ENCODE measurements at regions not wholly inside any gene's neighbourhood (a gene's known extent, or its start where the extent isn't known, plus 50 kb on each side); places are given as distances from the start of the nearest gene placed in this dataset.
"Not testable (repeated sequence)": the region's sequence is repeated elsewhere in the genome, so short reads cannot be mapped to it uniquely, and the experiment has no call there.

DNA sequence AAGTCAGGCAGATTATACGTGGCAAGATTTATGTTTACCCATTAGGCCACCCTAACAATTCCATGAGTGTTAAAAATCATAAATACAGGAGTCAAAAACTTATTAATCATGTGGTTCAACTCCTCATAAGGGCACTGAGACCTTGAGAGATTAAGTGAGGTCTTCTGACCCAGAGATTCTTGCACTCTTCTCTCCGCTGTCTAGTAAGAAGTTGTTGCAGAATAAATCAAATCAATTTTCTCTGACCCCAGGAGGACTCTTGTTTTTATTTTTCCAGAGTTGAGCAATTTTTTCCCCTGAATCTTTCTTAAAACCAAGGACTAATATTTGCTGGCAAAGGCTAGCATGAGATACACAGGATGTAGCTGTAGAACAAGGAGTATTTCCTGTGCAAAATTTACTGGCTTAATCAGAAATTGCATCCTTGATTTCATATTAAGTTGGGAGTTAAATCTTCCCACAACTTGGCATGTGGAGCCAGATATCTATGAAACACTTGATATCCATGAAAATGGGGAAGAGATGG is 90.9 kb upstream of the PTHLH start:
- DNase-seq: no peak

DNA sequence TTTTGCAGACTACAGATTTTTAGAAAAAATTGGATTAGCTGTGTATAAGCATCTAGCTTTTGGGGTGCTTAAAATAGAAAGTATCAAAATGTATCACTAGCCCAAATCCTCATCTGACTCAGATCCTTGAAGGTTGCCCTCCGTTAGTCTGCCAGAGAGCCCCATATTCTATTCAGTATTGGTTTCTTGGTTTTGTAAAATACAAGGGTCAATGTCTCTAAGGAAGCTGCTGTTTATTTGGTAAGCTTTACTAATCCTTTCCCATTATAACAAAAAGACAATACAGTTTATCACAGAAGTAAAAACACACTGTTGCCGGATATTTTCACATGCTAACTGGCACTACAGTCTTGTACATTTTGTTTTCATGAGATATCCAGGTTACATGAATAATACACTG is 92.8 kb upstream of the PTHLH start:
- DNase-seq: peak; percentile 61

DNA sequence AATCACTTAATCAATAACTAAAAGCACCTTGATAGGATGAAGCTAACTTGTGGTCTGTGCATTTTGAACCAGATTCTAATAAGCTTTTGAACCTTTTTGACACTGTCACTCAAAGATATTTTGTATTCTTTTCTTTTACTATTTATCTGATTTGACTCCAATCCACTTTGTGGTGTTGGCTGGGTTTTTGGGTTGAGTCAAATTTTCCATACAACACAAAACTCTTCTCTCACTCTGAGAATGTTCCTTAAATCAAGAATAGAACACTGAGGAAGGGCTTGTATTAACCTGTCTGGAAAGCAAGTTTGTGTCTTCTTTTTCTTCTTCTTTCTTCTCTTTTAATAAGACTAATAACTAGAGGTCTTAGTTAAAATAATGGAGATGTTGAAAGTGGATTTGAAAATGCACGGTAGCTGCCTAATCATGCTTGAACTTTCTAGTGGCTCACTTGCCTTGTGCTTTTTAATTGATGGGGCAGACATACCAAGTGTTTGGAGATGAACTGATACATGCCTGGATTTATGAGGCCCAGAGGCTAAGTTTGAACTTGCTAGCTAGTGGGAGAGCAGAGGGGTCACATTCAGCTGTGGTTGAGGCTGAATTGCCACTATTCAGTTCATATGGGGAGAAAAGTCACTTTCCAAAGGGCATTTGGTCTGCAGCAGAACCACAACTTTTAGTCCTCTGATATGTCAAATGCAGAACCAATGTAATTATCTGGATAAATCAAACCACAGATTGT is 93.5 kb upstream of the PTHLH start:
- peak; percentile 63 for DNase-seq

DNA sequence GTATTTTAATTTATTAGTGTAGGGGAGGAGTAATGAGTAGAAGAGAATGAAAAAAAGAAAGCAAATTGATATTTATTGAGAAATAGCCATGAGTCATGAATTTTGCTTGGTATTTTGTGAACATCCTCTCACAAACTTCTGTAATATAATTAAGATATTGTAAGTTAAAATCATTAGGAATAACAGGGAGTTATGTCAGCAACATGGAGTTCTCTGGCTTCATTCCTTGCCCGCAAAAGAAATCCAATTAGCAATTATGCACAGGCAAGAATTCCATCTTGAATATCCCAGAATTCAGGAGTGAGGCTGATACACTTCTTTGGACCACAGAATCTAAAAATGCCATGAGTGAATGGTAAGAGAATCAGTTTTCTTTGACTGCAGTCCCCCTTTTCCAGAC is 94.3 kb upstream of the PTHLH start:
- no peak for DNase-seq

DNA sequence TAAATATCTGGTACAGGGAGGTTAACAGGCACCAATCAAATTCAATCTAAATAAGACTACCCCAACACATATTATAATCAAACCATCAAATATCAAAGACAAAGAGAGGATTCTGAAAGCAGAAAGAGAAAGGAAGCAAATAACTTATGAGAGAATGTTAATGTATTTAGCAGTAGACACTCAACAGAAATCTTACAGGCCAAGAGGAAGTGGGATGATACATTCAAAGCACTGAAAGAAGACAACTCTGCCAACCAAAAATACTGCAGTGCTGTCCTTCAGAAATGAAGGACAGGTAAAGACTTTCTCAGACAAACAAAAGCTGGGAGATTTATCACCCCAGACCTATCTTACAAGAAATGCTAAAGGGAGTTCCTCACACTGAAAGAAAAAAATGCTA is 95.9 kb upstream of the PTHLH start:
- DNase-seq: no peak

DNA sequence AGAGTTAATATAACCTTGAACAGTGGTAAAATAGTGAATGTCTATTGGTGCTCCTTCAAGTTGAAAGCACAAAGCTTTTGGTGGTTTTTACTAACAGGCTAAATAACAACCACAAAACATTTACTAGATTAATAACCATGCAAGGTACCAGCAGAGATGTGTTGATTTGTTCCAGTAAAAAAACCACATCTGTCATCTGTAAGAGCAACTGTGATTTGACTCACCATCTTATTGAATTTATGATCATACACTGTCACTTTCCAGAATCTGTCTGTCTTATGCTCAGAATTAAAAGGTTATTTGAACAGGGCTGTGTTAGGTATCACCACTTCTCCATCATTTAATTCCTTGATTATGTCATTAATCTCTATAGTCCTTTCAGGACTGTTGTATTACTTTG is 107.0 kb upstream of the PTHLH start:
- DNase-seq: peak; percentile 28

DNA sequence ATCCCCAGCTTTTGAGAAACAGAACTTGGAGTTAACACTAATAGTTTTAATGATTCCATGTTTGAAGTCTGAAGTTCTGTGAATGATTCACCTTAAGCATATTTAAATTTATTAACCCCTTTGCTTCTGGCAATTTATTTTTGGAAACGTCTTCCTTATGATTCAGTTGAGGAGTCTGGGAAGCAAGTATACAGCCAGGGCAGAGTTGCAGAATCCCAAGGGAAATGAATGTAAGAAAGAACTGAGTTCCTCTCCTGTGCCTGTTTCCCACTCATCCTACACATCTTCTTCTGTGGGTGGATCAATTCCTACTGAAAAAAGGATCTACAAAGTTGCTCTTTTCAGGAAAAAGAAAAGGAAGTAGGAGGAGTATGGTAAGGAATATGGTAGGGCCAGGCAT is 108.2 kb upstream of the CCDC91 start:
- no peak for DNase-seq

DNA sequence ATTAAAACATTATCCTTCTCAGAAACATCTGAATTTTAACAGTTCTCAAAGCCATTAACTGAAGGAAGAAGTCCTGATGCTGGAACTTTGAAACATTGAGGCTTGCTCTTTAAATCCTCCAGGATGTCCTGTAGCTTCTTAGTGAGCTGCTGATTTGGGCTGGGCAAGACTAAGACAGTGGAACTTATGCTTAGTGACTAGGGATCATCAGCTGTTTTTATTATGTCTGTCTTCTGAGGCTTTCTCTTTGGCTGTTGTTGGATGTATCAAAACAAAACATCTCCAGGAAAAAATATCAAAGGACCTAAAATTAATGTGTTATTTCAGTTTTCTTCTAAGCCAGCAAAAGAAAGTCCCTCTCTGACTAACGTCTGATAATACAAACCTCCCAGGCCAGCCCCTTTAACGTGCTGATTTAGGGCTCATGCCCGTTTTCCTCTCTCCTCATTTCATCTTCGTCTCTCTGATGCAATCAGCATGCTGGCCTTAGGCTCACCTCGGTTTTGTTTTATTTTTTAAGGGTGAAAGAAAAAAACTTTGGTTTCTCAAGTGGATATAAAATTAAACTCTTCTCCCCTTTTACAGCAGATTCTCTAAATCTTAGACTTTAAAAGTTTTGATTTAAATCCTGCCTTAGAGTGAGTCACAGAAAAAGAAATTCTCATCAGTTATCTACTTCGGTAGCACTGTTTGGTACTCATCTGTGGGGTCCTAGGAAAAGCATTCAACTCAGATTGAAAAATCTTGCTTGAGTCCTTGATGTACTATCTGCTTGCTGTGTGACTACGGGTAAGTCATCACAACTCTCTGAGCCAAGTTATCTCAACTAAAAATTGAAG is 106.2 kb upstream of the CCDC91 start:
- DNase-seq: no peak

DNA sequence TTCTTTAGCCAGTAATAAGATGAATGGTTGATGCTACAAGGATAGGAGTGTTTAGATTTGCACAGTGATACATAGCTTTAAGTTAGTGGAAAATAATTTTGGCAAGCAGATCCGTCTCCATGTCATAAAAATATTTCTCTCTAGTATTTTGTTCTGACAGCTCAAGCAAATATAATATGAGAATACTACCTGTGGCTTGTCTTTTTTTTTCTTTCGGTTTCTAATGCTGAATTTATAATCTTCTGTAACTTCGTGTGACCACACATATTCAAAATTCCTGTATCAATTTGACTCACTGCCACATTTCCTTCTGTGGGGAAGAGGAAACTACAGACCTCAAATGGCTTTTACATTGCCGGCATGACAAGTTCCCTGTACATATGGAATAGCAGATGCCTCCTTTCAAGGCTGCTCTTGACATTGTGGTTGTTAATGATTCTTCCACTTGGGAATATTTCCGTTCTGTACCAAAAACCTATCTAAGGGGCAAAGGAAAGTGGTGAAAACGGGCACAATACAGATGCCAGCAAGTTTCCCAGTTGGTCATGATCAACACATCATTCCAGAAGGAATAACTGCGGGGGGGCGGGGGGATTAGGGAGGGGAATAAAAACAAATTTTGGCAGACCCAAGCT is 103.6 kb upstream of the CCDC91 start:
- peak; percentile 13 for DNase-seq

DNA sequence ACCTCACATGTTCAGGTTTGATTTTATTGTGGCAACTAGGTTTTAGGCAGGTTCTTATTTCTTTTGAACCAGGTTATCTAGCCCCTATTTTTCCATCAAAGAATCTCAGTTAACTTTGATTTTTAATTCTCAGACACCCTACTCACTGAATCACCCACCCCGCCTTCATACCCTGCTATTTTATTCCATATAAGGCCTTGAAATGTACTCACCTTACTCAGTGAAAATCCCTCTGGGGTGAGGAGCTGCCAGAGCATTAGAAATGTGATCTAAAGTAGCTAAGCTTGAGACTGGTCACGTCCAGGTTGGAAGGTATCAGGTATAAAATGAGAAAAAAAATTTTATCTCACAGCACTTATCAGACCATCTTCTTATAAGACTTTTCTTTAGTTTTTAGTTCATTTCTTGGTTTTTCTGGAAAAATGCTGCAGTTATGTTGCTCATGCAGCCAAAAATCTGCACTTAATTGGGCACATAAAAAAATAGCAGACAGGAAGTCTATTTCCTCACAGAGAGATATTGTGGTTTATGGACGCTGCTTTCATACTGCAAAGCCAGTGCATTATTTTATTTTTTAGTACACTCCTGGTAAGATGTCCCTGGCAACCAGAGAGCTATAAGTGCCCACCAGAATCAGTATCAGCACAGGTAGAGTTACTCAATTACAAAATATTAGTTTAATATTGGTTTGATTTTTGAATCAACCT is 101.5 kb upstream of the CCDC91 start:
- no peak for DNase-seq

DNA sequence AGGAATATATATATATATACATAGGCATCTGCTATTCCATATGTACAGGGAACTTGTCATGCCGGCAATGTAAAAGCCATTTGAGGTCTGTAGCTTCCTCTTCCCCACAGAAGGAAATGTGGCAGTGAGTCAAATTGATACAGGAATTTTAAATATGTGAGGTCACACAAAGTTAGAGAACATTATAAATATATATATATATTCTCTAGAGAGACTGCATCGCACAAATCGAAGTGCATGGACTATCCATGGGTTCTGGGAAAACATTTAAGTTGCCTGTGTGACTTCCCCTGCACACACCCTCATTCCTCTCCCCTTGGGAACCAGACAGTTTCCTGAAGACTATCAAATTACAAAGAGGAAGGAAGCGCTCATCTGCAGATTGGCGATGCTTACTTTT is 100.9 kb upstream of the CCDC91 start:
- no peak for DNase-seq

DNA sequence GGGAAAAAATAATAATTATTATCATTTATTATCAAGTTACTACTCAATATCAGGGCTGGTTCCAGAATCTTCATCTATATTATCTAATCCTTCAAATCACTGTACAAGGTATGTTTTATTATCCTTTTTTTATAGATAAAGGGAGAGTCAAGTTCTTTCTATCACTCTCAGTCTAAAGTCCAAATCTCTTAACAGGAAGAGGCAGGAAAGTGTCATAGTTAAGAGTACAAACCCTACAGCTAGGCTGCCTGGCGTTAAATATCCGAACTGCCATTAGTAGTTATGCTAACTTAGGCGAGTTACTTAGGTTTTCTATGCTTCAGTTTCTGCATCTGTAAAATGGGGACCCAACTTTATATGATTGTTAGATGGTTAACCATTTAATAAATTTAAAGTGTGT is 99.4 kb upstream of the CCDC91 start:
- DNase-seq: no peak

DNA sequence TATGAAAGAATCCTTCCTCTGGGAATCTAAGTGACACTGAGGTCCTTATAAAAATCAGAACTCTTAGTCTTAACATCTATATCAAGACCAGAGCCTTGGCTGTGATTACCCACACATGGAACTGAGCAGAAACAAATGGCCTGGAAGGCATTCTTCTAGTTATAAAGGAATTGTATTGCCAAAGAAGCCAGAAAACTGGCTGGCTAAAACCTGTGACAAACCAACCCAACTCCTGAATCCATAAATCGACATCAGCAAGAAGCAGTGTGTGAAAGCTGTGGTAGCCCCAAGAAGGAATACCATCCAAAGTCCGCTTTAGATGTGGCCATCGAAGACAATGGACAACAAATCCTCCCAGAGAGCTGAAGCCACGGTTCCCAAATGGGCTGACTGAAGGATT is 97.9 kb upstream of the CCDC91 start:
- DNase-seq: no peak

DNA sequence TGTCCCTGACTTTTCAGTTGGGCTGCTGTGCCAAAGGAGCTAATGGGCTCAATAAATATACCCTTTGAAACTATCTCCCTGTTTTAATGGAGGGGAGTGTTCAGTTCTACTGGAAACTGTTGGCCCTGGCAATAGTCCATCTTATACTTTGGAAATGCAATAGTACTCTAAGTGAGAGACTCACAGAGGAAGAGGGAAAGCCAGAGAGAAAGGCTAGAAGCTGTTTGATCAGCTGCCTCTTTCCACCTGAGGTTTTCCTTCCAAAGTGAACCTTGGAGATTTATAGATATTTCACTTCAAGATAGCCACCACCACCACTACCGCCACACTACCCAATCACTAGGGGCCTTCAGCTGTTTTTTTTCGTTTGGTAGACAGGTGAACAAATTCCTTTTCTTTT is 93.6 kb upstream of the CCDC91 start:
- DNase-seq: no peak

DNA sequence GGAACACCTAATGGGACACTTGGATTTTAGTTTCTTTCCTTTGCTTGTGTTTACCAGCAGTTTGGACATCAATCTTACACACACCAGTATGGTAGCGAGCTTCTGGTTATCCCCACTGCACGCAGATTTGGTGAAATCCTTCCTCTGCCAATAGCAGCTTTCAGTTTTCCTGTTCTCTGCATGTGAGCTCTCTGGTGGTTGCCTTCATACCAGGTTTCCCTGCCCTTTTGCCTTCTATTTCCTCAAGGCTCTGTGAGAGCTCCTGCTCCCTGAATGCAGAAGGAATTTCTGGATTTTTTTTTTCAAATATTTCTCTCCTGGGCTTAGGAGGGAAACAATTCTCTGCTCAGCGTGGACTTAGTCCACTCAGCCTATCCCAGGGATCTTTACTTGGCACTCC is 93.0 kb upstream of the CCDC91 start:
- DNase-seq: no peak

DNA sequence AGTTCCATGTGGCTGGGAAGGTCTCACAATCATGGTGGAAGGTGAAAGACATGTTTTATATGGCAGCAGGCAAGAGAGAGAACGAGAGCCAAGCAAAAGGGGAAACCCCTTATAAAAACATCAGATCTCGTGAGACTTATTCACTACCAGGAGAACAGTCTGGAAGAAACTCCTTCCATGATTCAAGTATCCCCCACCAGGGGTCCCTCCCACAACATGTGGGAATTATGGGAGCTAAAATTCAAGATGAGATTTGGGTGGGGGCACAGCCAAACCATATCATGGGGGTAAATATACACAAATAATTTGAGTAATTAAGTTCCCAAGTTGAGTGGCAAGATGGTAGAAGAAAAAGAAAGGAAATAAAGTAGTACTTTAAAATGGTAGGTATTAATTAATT is 91.0 kb upstream of the CCDC91 start:
- not testable (repeated sequence) for DNase-seq

DNA sequence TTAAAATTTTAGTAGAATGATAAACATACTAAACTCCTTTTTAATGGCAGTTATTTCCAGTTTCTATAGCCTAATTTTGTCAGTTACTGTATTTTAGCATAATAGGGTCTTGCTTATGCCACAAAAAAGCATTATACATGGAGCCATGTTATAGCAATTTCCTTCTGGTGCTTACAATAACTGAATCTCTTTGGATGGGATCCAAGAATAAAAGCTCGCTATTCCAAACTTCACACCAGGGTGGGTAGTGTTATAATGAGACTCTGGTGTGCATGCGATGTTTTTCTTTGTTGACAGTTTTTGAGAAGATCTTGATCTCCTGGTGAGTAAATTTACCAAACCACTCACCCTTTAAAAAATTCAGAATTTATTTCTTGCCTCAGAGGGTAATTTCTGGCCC is 90.4 kb upstream of the CCDC91 start:
- no peak for DNase-seq

DNA sequence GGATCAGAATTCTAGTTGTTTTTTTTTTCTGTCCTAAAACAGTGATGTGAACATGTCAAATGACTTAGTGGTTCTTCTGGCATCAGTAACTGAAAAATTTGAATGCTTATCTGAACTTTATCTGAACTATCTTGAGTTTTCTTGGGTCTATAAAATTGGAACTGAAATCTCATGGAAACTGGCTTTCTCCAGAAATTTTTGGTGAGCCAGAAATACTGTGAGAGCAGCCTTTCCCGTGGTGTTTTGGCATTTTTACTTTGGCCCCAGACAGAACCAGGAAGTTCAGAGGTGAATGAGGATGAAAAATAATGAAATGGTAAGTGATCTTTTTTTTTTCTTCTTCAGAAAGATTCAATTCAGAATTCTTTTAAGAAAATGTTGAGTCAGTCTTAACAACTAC is 89.5 kb upstream of the CCDC91 start:
- no peak for DNase-seq

DNA sequence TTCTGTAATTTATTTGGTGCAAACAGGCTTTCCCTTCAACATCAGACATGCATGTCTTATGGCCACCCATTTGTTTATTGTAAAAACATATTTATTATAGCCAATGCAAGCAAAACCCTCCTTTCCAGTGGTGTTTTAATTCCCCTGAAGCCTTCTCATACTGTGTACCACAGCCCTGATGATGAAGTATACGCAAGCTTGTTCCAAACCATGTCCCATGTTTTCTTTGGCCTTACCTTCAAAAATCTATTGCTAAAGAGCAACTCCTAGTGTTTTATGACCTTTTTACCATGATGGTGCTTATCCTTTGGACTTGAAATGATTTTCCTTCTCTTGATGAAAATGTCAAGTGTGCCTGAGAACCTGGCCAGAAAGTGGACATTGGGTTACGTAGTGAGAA is 85.9 kb upstream of the CCDC91 start:
- no peak for DNase-seq

DNA sequence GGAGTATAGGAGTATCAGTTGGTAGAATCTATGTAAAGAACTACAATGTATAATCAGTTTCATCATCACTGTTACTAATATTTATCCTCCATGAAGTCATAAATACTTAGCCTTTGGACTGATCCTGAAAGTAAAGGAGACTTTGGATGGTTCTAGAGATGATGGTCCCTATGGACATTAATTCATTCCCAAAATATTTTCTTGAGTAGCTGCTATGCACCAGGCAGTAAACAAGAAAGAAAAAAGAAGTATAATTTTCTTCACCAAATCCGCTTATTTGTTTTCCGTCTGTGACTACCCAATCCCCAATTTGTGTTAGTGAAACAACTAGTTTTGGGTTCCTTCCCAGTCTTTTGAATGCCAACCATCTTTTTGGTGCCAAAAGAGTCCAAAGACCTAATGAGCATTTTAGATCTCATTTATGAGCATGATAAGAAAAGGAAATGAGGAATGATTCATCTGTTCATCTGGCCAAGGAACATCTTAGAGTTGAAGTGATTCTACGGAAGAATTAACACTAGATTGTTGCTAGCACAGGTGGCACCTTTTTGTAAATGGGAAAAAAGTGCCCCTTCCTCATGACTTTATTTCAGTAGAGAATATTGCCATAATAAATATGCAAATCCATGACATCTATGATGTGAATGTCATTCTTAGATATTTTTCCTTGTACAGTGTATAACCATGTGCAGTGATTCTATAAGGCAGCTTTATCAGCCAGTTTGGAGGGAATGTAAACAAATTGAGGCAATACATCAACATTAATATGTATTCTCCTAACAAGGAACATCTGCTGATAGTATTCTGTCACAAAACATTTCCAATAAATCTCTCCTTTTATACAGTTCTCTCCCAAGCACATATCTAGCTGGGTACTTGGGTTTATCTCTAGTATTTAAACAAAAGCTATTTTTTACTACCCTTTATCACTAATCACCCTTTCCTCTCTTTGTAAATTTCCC is 85.1 kb upstream of the CCDC91 start:
- no peak for DNase-seq

DNA sequence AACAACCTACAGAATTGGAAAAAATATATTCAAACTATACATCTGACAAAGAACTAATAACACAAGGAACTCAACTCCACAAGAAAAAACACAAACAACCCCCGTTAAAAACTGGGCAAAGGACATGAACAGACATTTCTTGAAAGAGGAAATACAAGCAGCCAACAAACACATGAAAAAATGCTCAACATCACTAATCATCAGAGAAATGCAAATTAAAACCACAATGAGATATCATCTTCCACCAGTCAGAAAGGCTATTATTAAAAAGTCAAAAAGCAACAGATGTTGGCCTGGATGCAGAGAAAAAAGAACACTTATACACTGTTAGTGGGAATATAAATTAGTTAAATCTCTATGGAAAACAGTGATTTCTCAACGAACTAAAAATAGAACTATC is 82.6 kb upstream of the CCDC91 start:
- no peak for DNase-seq

DNA sequence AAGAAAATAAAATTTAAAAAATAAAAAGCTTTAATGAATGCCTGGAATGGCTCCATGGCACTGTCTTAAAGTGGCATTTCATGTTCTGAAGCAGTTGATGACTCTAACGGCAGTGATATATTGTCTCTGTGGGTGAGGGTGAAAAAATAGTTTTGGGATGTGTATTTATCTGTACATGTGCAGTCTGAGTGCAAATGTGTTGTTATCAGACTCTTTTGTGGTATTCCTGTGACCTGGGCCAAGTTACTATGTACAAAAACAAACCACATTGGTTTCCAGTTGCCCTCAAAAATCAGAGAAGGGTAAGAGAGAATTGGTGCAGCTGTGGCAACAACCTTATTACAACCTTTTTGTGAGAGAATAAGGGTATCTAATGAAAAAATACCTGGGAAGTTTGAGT is 81.7 kb upstream of the CCDC91 start:
- peak; percentile 8 for DNase-seq
